ENCODE measurements at regions not wholly inside any gene's neighbourhood (a gene's known extent, or its start where the extent isn't known, plus 50 kb on each side); places are given as distances from the start of the nearest gene placed in this dataset.

- Histone ChIP-seq H3K27ac (ENCODE audit: low read depth in 1 of 2, low read length in 2 of 2) (no peak overlapping the region), H3K4me3 (ENCODE audit: low read depth in 1 of 3, low read length in 3 of 3) (no peak overlapping the region), H3K9ac (ENCODE audit: low read depth in 1 of 2, low read length in 2 of 2) (no peak overlapping the region), H3K9me3 (ENCODE audit: control insufficient read depth in 4 of 4, low read length in 3 of 4) (peaks cover 0 to 3% (median 0%) of the 10 kb centered on the region in 4 donors), H3K27me3 (ENCODE audit: control insufficient read depth in 4 of 4, insufficient read depth in 4 of 4, low read length in 3 of 4) (peaks cover 0 to 4% (median 0%) of the 10 kb centered on the region in 4 donors), H3K4me1 (ENCODE audit: control insufficient read depth in 4 of 4, insufficient read depth in 4 of 4, low read length in 3 of 4) (no peaks in the 10 kb centered on the region), H3K36me3 (ENCODE audit: control insufficient read depth in 4 of 4, insufficient read depth in 3 of 4, low read depth in 1 of 4, low read length in 3 of 4) (no peaks in the 10 kb centered on the region)
- DNase-seq (ENCODE audit: low spot score), result no peak
- 76% methylated on average over 8 of the region's 8 CpGs for WGBS
- TF ChIP-seq RAD21 (IDR thresholded peaks at IDR 0.05) (no peak), FOXA2 (IDR thresholded peaks at IDR 0.05) (no peak), RXRA (IDR thresholded peaks at IDR 0.05) (no peak), EGR1 (IDR thresholded peaks at IDR 0.05; ENCODE audit: low read depth in 2 of 2) (no peak), HNF4G (IDR thresholded peaks at IDR 0.05) (no peak), YY1 (IDR thresholded peaks at IDR 0.05) (no peak), MAX (IDR thresholded peaks at IDR 0.05) (no peak), JUND (IDR thresholded peaks at IDR 0.05) (no peak), REST (IDR thresholded peaks at IDR 0.05) (no peak), SP1 (IDR thresholded peaks at IDR 0.05) (no peak), ATF3 (IDR thresholded peaks at IDR 0.05) (no peak), NR2F2 (IDR thresholded peaks at IDR 0.05) (no peak), ZBTB33 (IDR thresholded peaks at IDR 0.05) (no peak), CTCF (IDR thresholded peaks at IDR 0.05; ENCODE audit: low read depth, low read length, missing input control) (no peak), HNF4A (conservative IDR thresholded peaks at IDR 0.05) (no peak), GABPA (IDR thresholded peaks at IDR 0.05 in 1 of 2, conservative IDR thresholded peaks at IDR 0.05 in 1 of 2) (no peak), TAF1 (conservative IDR thresholded peaks at IDR 0.05) (no peak), FOXA1 (IDR thresholded peaks at IDR 0.05) (no peak)
Observed at GRCh38 chr9:88664773-88665172, 129.8 kb downstream of the NXNL2 start.

Measured in liver (tissue), 8 donors.